ENCODE measurements at regions not wholly inside any gene's neighbourhood (a gene's known extent, or its start where the extent isn't known, plus 50 kb on each side); places are given as distances from the start of the nearest gene placed in this dataset.
"Not testable (repeated sequence)": the region's sequence is repeated elsewhere in the genome, so short reads cannot be mapped to it uniquely, and the experiment has no call there.

GRCh38 chr7:98755138-98755898 lies 114.5 kb downstream of the TMEM130 start:
- H3K27ac ChIP-seq = no peak overlapping the region
- TF ChIP-seq ZFX (IDR thresholded peaks at IDR 0.05; ENCODE audit: borderline replicate concordance) (no peak), CTCF (IDR thresholded peaks at IDR 0.05) (no peak)

- no peak overlapping the region for H3K27ac ChIP-seq
- TF ChIP-seq ZFX (IDR thresholded peaks at IDR 0.05; ENCODE audit: borderline replicate concordance) (no peak), CTCF (IDR thresholded peaks at IDR 0.05) (no peak)
Measured at GRCh38 chr7:98758157-98758556, 111.7 kb downstream of the TMEM130 start.

- no peak for TF ChIP-seq ZFX (IDR thresholded peaks at IDR 0.05; ENCODE audit: borderline replicate concordance)
- no peak for TF ChIP-seq CTCF (IDR thresholded peaks at IDR 0.05)
Measured at GRCh38 chr7:98760201-98760651, 109.6 kb downstream of the TMEM130 start.

GRCh38 chr7:98761225-98761624 lies 108.6 kb downstream of the TMEM130 start:
- H3K27ac ChIP-seq = no peak overlapping the region
- TF ChIP-seq CTCF (IDR thresholded peaks at IDR 0.05) = no peak
- no peak for TF ChIP-seq ZFX (IDR thresholded peaks at IDR 0.05; ENCODE audit: borderline replicate concordance)

More at GRCh38 chr7:98760201-98760651, 109.6 kb downstream of the TMEM130 start:
- no peak overlapping the region for H3K27ac ChIP-seq

- no peak for TF ChIP-seq ZFX (IDR thresholded peaks at IDR 0.05; ENCODE audit: borderline replicate concordance)
- no peak for TF ChIP-seq CTCF (IDR thresholded peaks at IDR 0.05)
- H3K27ac ChIP-seq = no peak overlapping the region
Measured at GRCh38 chr7:98762620-98763019, 107.2 kb downstream of the TMEM130 start.

GRCh38 chr7:98763441-98763840 lies 106.4 kb downstream of the TMEM130 start:
- TF ChIP-seq CTCF (IDR thresholded peaks at IDR 0.05) = no peak
- TF ChIP-seq ZFX (IDR thresholded peaks at IDR 0.05; ENCODE audit: borderline replicate concordance) = no peak
- H3K27ac ChIP-seq = no peak overlapping the region

- TF ChIP-seq ZFX (IDR thresholded peaks at IDR 0.05; ENCODE audit: borderline replicate concordance) = no peak
- H3K27ac ChIP-seq = no peak overlapping the region
Measured at GRCh38 chr7:98764946-98765345, 104.9 kb downstream of the TMEM130 start.

- not testable (repeated sequence) for H3K27ac ChIP-seq
Measured at GRCh38 chr7:98770085-98770484, 99.7 kb downstream of the TMEM130 start.
